GM23248 (cell line): ENCODE measurements at regions not wholly inside any gene's neighbourhood (a gene's known extent, or its start where the extent isn't known, plus 50 kb on each side); places are given as distances from the start of the nearest gene placed in this dataset.

ENCODE experiments used
- DNase-seq: peaks from one replicate; pipeline ENCODE4 v3.0.0-alpha.2; 2015
- H2AFZ ChIP-seq: fragments of 200-600 bp; sonication (generic); 2 replicates; pipeline ENCODE4 v1.6.1; 2016; ENCODE audit warnings: antibody characterized with exemption
- H3F3A ChIP-seq: fragments of 200-600 bp; sonication (generic); 2 replicates; pipeline ENCODE4 v1.6.1; 2016; ENCODE audit warnings: mild to moderate bottlenecking, antibody characterized with exemption, mixed run types; ENCODE audit not compliant: insufficient read depth
- H3K27ac ChIP-seq: fragments of 200-600 bp; sonication (generic); 2 replicates; pipeline ENCODE4 v1.5.1; 2016; ENCODE audit warnings: mild to moderate bottlenecking
- H3K27me3 ChIP-seq: fragments of 200-600 bp; sonication (generic); replicated peaks from 2 replicates; pipeline ENCODE4 v1.6.1; 2016; ENCODE audit warnings: mild to moderate bottlenecking; ENCODE audit not compliant: insufficient read depth
- H3K36me3 ChIP-seq: fragments of 200-600 bp; sonication (generic); 2 replicates; pipeline ENCODE4 v1.6.1; 2016; ENCODE audit warnings: low read depth, mild to moderate bottlenecking
- H3K4me1 ChIP-seq: fragments of 200-600 bp; sonication (generic); 2 replicates; pipeline ENCODE4 v1.6.1; 2016; ENCODE audit warnings: mild to moderate bottlenecking; ENCODE audit not compliant: insufficient read depth
- H3K4me2 ChIP-seq: fragments of 200-600 bp; sonication (generic); one replicate; pipeline ENCODE4 v1.6.1; 2016; ENCODE audit warnings: mild to moderate bottlenecking; ENCODE audit not compliant: unreplicated experiment
- H3K4me3 ChIP-seq: fragments of 200-600 bp; sonication (generic); 2 replicates; pipeline ENCODE4 v1.5.1; 2016; ENCODE audit warnings: mild to moderate bottlenecking
- H3K79me2 ChIP-seq: fragments of 200-600 bp; sonication (generic); 2 replicates; pipeline ENCODE4 v1.6.1; 2016; ENCODE audit warnings: mild to moderate bottlenecking; ENCODE audit not compliant: insufficient read depth
- H3K9ac ChIP-seq: fragments of 200-600 bp; sonication (generic); 2 replicates; pipeline ENCODE4 v1.6.1; 2016; ENCODE audit warnings: mild to moderate bottlenecking
- H3K9me2 ChIP-seq: fragments of 200-600 bp; sonication (generic); 2 replicates; pipeline ENCODE4 v1.6.1; 2016; ENCODE audit warnings: mixed run types, mild to moderate bottlenecking, moderate library complexity; ENCODE audit not compliant: insufficient read depth
- H3K9me3 ChIP-seq: fragments of 200-600 bp; sonication (generic); one replicate; pipeline ENCODE4 v1.6.1; 2017; ENCODE audit warnings: low read depth
- H4K20me1 ChIP-seq: fragments of 200-600 bp; sonication (generic); 2 replicates; pipeline ENCODE4 v1.6.0; 2016; ENCODE audit not compliant: insufficient read depth
- EZH2 ChIP-seq: fragments of 200-600 bp; sonication (generic); IDR thresholded peaks from 2 replicates; pipeline ENCODE4 v1.6.1; 2018; ENCODE audit warnings: antibody characterized with exemption, mild to moderate bottlenecking; ENCODE audit not compliant: insufficient read depth, poor library complexity, severe bottlenecking
- EZH2phosphoT487 ChIP-seq: fragments of 200-600 bp; sonication (generic); IDR thresholded peaks from 2 replicates; pipeline ENCODE4 v1.6.1; 2018; ENCODE audit warnings: antibody characterized with exemption, moderate library complexity, mild to moderate bottlenecking, low read depth; ENCODE audit not compliant: insufficient read depth
- WGBS, 2 experiments: methylation state at CpG; one replicate each; pipeline ENCODE4 v1.1.6; 2015 to 2017; ENCODE audit warnings: low lambda C conversion rate in 2 of 2, low coverage in 1 of 2; ENCODE audit errors: missing lambda C conversion rate in 2 of 2; 5-methylcytosine and 5-hydroxymethylcytosine counted together
- in situ Hi-C: fragments of 300-500 bp; cut with MboI; formaldehyde crosslinking; loops from 2 replicates; pipeline ENCODE4 v1.15.0; 2020

GRCh38 chr3:72618739-72619138 lies 229.5 kb downstream of the SHQ1 start:
- Histone ChIP-seq H3F3A (no peaks in the 10 kb centered on the region), H3K36me3 (no peaks in the 10 kb centered on the region), H3K9me2 (no peaks in the 10 kb centered on the region), H3K27ac (no peak overlapping the region), H3K9ac (no peak overlapping the region), H3K4me3 (no peak overlapping the region), H3K9me3 (no peaks in the 10 kb centered on the region), H3K79me2 (no peaks in the 10 kb centered on the region), H3K27me3 (no peaks in the 10 kb centered on the region), H3K4me1 (no peaks in the 10 kb centered on the region), H2AFZ (no peak overlapping the region), H4K20me1 (no peaks in the 10 kb centered on the region), H3K4me2 (no peak overlapping the region)
- in situ Hi-C loops = no loop called here
- WGBS, 2 experiments = 71% methylated on average over 6 of the region's 6 CpGs
- no peak for DNase-seq
- TF ChIP-seq EZH2phosphoT487 (no peak), EZH2 (no peak)

- Histone ChIP-seq H4K20me1 (no peaks in the 10 kb centered on the region), H3K9me3 (no peaks in the 10 kb centered on the region), H3K9me2 (no peaks in the 10 kb centered on the region), H3K27ac (no peak overlapping the region), H2AFZ (no peak overlapping the region), H3K4me1 (no peaks in the 10 kb centered on the region), H3K79me2 (no peaks in the 10 kb centered on the region), H3K27me3 (no peaks in the 10 kb centered on the region), H3K4me2 (no peak overlapping the region), H3K4me3 (no peak overlapping the region), H3F3A (no peaks in the 10 kb centered on the region), H3K36me3 (no peaks in the 10 kb centered on the region), H3K9ac (no peak overlapping the region)
- no peak for DNase-seq
- in situ Hi-C loops = no loop called here
- TF ChIP-seq EZH2 (no peak), EZH2phosphoT487 (no peak)
- 55 to 58% methylated on average over 5 of the region's 5 CpGs for WGBS, 2 experiments
Measured at GRCh38 chr3:72617424-72618024, 230.7 kb downstream of the SHQ1 start.

GRCh38 chr3:72615776-72616175 lies 232.5 kb downstream of the SHQ1 start:
- TF ChIP-seq EZH2 (no peak), EZH2phosphoT487 (no peak)
- H3K4me3 ChIP-seq = no peak overlapping the region
- 76 to 77% methylated on average over 6 of the region's 6 CpGs for WGBS, 2 experiments
- no peaks in the 10 kb centered on the region for H3K4me1 ChIP-seq
- no peak overlapping the region for H3K27ac ChIP-seq
- no peak overlapping the region for H3K9ac ChIP-seq
- H3K27me3 ChIP-seq = no peaks in the 10 kb centered on the region
- H3K9me3 ChIP-seq = no peaks in the 10 kb centered on the region
- H3K4me2 ChIP-seq = no peak overlapping the region
- H3K36me3 ChIP-seq = no peaks in the 10 kb centered on the region
- in situ Hi-C loops = no loop called here
- no peaks in the 10 kb centered on the region for H3F3A ChIP-seq
- H4K20me1 ChIP-seq = no peaks in the 10 kb centered on the region
- no peak overlapping the region for H2AFZ ChIP-seq
- no peaks in the 10 kb centered on the region for H3K79me2 ChIP-seq
- no peak for DNase-seq
- H3K9me2 ChIP-seq = no peaks in the 10 kb centered on the region

GRCh38 chr3:72615182-72615581 lies 233.1 kb downstream of the SHQ1 start:
- 61 to 62% methylated on average over 3 of the region's 3 CpGs for WGBS, 2 experiments
- in situ Hi-C loops = no loop called here
- Histone ChIP-seq H4K20me1 (no peaks in the 10 kb centered on the region), H3K4me1 (no peaks in the 10 kb centered on the region), H3K9me2 (no peaks in the 10 kb centered on the region), H3K27ac (no peak overlapping the region), H3K27me3 (no peaks in the 10 kb centered on the region), H3K79me2 (no peaks in the 10 kb centered on the region), H3K4me3 (no peak overlapping the region), H3K9ac (no peak overlapping the region), H3F3A (no peaks in the 10 kb centered on the region), H2AFZ (no peak overlapping the region), H3K36me3 (no peaks in the 10 kb centered on the region), H3K9me3 (no peaks in the 10 kb centered on the region), H3K4me2 (no peak overlapping the region)
- TF ChIP-seq EZH2 (no peak), EZH2phosphoT487 (no peak)
- DNase-seq = no peak
